GM12875 (cell line): ENCODE measurements at regions not wholly inside any gene's neighbourhood (a gene's known extent, or its start where the extent isn't known, plus 50 kb on each side); places are given as distances from the start of the nearest gene placed in this dataset.

Experiments used
- H3K4me3 ChIP-seq: one replicate; pipeline ENCODE4 v1.5.1; 2011; ENCODE audit warnings: low read depth, low read length, control low read depth
- CTCF ChIP-seq: IDR thresholded peaks from 2 replicates; pipeline ENCODE4 v1.5.1; 2011; ENCODE audit warnings: low read depth, mild to moderate bottlenecking, control low read depth, inconsistent platforms, low read length, moderate library complexity, borderline replicate concordance; ENCODE audit not compliant: insufficient read depth

- H3K4me3 ChIP-seq: no peak overlapping the region
- TF ChIP-seq CTCF: no peak
Observed at GRCh38 chr14:54213536-54213935, 183.3 kb upstream of the CDKN3 start.

- no peak for TF ChIP-seq CTCF
- no peak overlapping the region for H3K4me3 ChIP-seq
Observed at GRCh38 chr14:54216827-54217226, 180.0 kb upstream of the CDKN3 start.

GRCh38 chr14:54219261-54220070, 177.3 kb upstream of the CDKN3 start:
- TF ChIP-seq CTCF: no peak

DNA sequence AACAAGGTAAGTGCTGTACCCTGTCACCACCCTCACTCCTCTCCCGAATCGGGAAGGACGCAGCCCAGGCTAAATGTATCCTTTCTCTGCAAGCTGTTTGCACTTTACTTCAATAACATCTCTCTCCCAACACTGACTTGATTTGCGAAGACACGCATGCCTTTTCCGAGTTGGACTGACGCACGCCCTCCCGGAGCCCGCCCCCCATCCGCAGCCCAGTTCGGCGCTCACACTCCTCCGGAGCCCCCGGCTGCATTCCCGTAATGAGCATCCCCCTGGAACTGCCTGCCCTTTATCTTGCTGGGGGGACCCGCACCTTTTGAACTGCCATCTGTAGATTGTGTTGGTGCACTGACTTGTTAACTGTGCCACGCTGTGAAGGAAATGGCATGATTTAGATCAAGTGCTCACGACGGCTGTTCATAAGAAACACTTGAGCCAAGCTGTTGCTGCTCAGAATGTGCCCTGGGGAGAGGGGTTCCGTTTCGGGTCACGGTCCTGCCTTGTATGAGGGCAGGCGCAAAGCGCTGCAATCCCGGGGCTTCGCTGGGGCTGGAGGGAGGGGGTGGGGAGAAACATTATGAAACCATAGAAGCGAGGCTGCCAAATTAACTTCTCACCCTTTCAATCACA, 176.6 kb upstream of the CDKN3 start:
- H3K4me3 ChIP-seq: no peak overlapping the region
- TF ChIP-seq CTCF: no peak

More at GRCh38 chr14:54219261-54220070, 177.3 kb upstream of the CDKN3 start:
- no peak overlapping the region for H3K4me3 ChIP-seq

DNA sequence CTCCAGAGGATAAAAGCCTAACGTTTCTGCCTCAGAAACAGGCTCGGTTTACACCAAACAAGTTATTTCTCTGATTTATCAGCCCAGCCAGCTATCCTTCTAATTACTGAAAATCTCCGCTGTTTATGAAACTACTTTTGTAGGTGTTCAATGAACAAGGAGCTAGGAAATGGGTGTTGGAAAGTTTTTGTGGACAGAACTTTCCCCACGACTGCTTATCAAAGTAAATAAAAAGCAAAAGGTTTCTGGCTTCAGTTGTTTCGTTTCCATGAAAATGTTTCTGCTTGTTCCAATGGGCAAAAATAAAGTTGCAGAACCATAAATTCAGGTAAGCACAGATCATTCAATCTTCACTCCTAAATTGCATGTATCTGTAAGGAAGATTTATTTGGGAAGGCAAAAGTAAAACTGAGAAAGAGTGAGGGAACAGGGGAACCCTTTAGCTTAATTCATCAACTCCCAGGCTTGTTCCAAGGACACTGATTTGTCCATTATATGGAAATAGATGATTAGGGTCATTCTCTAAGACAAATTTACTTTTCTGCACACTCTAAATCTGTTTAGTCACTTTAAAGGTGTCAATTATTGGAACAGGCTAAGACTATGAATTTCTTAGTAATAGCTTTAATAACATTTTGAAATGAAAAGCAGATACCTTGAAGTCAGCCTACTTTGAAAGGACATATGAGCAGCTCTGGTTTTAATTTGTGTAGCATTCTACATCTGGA, 175.9 kb upstream of the CDKN3 start:
- TF ChIP-seq CTCF: no peak
- no peak overlapping the region for H3K4me3 ChIP-seq

DNA sequence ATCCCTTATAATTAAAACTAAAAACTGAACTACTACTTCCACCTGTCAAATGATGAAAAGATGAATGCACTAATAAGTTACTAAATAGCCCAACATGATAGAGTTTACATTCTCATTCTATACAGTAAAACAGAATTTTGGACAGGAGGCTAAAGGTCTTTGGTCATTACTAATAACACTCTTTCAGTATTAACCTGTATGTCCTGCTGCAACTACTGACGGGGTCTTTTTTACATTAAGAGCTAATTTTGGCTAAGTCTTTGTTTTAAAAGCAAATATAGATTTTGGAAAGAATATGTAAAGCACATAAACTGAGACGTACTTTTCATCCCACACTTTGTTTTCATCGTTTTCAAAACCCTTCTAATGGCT, 175.4 kb upstream of the CDKN3 start:
- H3K4me3 ChIP-seq: no peak overlapping the region
- TF ChIP-seq CTCF: no peak
